ENCODE measurements at regions not wholly inside any gene's neighbourhood (a gene's known extent, or its start where the extent isn't known, plus 50 kb on each side); places are given as distances from the start of the nearest gene placed in this dataset.
A peak's percentile ranks its signal among the peaks of the same experiment; 100 is the strongest.

DNA sequence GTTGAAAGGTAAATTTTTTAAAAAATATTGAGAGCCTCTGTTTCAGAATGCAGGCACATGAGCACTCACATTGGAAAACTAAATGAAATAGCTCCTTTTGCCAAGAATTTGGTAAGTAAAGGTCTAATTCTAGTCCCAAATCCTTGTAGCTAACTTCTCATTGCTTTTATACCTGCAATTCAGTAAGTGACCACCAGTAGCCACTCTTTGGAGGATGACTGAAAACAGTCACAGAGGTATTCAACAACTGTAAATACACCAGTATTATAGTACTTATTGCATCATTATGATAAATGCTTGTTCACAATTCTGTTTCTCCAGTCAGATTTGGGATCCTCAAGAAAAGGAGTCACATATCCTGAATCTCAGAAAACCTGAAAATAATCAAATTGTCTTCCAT, 562.4 kb upstream of the CDH11 start:
- TF ChIP-seq TAF1 (IDR thresholded peaks at IDR 0.05; ENCODE audit: low read depth, low read length), result no peak
- TF ChIP-seq EGR1 (IDR thresholded peaks at IDR 0.05; ENCODE audit: borderline replicate concordance, low read depth, low read length), result no peak
- TF ChIP-seq TCF12 (IDR thresholded peaks at IDR 0.05; ENCODE audit: low read depth, low read length), result no peak
- TF ChIP-seq, protein P1, sequence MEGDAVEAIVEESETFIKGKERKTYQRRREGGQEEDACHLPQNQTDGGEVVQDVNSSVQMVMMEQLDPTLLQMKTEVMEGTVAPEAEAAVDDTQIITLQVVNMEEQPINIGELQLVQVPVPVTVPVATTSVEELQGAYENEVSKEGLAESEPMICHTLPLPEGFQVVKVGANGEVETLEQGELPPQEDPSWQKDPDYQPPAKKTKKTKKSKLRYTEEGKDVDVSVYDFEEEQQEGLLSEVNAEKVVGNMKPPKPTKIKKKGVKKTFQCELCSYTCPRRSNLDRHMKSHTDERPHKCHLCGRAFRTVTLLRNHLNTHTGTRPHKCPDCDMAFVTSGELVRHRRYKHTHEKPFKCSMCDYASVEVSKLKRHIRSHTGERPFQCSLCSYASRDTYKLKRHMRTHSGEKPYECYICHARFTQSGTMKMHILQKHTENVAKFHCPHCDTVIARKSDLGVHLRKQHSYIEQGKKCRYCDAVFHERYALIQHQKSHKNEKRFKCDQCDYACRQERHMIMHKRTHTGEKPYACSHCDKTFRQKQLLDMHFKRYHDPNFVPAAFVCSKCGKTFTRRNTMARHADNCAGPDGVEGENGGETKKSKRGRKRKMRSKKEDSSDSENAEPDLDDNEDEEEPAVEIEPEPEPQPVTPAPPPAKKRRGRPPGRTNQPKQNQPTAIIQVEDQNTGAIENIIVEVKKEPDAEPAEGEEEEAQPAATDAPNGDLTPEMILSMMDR (IDR thresholded peaks at IDR 0.05; ENCODE audit: control extremely low read depth in 1 of 3, insufficient read depth in 1 of 3, low read depth in 1 of 3, low read length in 3 of 3), result peak in 2 of 3 experiments; percentile 9 to 40; a peak in 2 of 4 replicates
- TF ChIP-seq EZH2 (IDR thresholded peaks at IDR 0.05; ENCODE audit: low read depth, low read length, severe bottlenecking), result no peak

Data from H1 (cell line).